Left hindlimb (tissue), 1 donor: ENCODE measurements at regions not wholly inside any gene's neighbourhood (a gene's known extent, or its start where the extent isn't known, plus 50 kb on each side); places are given as distances from the start of the nearest gene placed in this dataset.

Experiments used
- DNase-seq: peaks from one replicate; pipeline ENCODE4 v3.0.0-alpha.2; 2018

GRCh38 chr10:35706959-35707358 is 64.9 kb upstream of the FZD8 start:
- no peak for DNase-seq

- no peak for DNase-seq
These were observed 63.6 kb upstream of the FZD8 start for GRCh38 chr10:35705671-35706070.

GRCh38 chr10:35705051-35705450 is 63.0 kb upstream of the FZD8 start:
- peak; percentile 47 for DNase-seq

GRCh38 chr10:35704401-35704800 is 62.3 kb upstream of the FZD8 start:
- no peak for DNase-seq

- DNase-seq, result no peak
These were observed 58.4 kb upstream of the FZD8 start for GRCh38 chr10:35700487-35700882.

GRCh38 chr10:35699848-35700486 is 57.9 kb upstream of the FZD8 start:
- DNase-seq, result no peak

- DNase-seq, result no peak
These were observed 54.5 kb upstream of the FZD8 start for GRCh38 chr10:35696392-35697287.

GRCh38 chr10:35693800-35694199 is 51.7 kb upstream of the FZD8 start:
- DNase-seq, result no peak
